Neural cell (in vitro differentiated cells): ENCODE measurements at regions not wholly inside any gene's neighbourhood (a gene's known extent, or its start where the extent isn't known, plus 50 kb on each side); places are given as distances from the start of the nearest gene placed in this dataset.

Source experiments
- CTCF ChIP-seq: fragments of 450-650 bp; IDR thresholded peaks from 2 replicates; pipeline ENCODE4 v1.5.1; 2014; ENCODE audit warnings: antibody characterized with exemption, mild to moderate bottlenecking, moderate library complexity; ENCODE audit not compliant: poor library complexity, severe bottlenecking
- EP300 ChIP-seq: fragments of 450-650 bp; conservative IDR thresholded peaks from 2 replicates; pipeline ENCODE4 v1.6.1; 2014; ENCODE audit warnings: antibody characterized with exemption, mild to moderate bottlenecking, moderate library complexity; ENCODE audit not compliant: poor library complexity, severe bottlenecking
- EZH2 ChIP-seq: fragments of 200-600, 300-800 bp; shearing (Covaris generic), sonication (generic); IDR thresholded peaks from 2 replicates; pipeline ENCODE4 v1.6.1; 2014; ENCODE audit warnings: antibody characterized with exemption, low read length, borderline replicate concordance, mild to moderate bottlenecking; ENCODE audit not compliant: insufficient read depth, poor library complexity, severe bottlenecking
- RAD21 ChIP-seq: fragments of 450-650 bp; conservative IDR thresholded peaks from 2 replicates; pipeline ENCODE4 v1.6.1; 2014; ENCODE audit warnings: antibody characterized with exemption, mild to moderate bottlenecking, moderate library complexity

- TF ChIP-seq EZH2 = no peak
- TF ChIP-seq CTCF = no peak
- TF ChIP-seq RAD21 = no peak
- no peak for TF ChIP-seq EP300
Measured at GRCh38 chr18:45167631-45168280, 447.5 kb upstream of the SLC14A2 start.
